ENCODE measurements at regions not wholly inside any gene's neighbourhood (a gene's known extent, or its start where the extent isn't known, plus 50 kb on each side); places are given as distances from the start of the nearest gene placed in this dataset.

DNA sequence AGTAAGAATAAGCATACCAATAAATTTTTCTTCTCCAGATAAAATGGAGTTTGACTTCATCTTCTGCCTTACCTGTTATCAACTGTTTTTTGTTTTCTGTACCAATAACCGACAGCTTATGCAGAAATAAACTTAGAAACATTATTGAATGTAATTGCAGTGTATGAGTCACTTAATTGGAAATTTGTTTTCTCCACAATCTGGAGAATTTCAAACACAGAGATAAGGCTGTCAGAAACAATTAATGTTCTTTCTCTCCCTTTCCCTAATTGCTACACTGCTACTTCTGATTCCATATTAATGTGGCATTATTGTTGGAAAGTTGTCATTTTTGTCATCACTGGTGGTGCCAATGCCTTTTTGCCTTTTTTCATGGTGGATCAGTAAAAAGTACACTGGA is 180.3 kb downstream of the SLCO4C1 start:
- WGBS (ENCODE audit: insufficient coverage, low coverage, missing lambda C conversion rate): 0% methylated on average over 1 of the region's 1 CpG
- Histone ChIP-seq H2AFZ (ENCODE audit: low read depth, low read length) (no peak overlapping the region), H3K9me1 (ENCODE audit: control insufficient read depth, insufficient read depth, low read length) (no peaks in the 10 kb centered on the region), H4K20me1 (replicated peaks; ENCODE audit: control insufficient read depth, insufficient read depth, low read length) (no peaks in the 10 kb centered on the region), H3K4me2 (ENCODE audit: insufficient read depth, low read length) (no peak overlapping the region), H3K36me3 (ENCODE audit: control insufficient read depth, insufficient read depth, low read length) (no peaks in the 10 kb centered on the region), H3K79me2 (ENCODE audit: control insufficient read depth, insufficient read depth, low read length) (no peaks in the 10 kb centered on the region), H3K4me1 (replicated peaks in 1 of 2; ENCODE audit: control insufficient read depth in 2 of 2, insufficient read depth in 2 of 2, low read length in 2 of 2) (no peaks in the 10 kb centered on the region), H3K27ac (ENCODE audit: extremely low read depth, low read depth, low read length) (no peak overlapping the region), H3K9ac (ENCODE audit: insufficient read depth in 1 of 2, low read depth in 2 of 2, low read length in 2 of 2) (no peak overlapping the region), H3K27me3 (ENCODE audit: control insufficient read depth in 2 of 2, insufficient read depth in 2 of 2, low read length in 2 of 2) (no peaks in the 10 kb centered on the region), H3K9me3 (replicated peaks; ENCODE audit: control insufficient read depth, insufficient read depth, low read depth, low read length) (no peaks in the 10 kb centered on the region), H3K4me3 (no peak overlapping the region)
- ATAC-seq (no peak), FAIRE-seq (no peak), DNase-seq (ENCODE audit: extremely low read depth in 1 of 4, low spot score in 3 of 4) (no peak)
- no TSS peak for BruUV-seq (replicated peaks)
- ChIA-PET POLR2A (no interaction called here), CTCF (ENCODE audit: low intra/inter-chr PET ratio) (no interaction called here)
- in situ Hi-C loops (cut with MboI): no loop called here
- intact Hi-C loops (cut with micrococcal nuclease): no loop called here
- no peak for TF ChIP-seq POLR3A (IDR thresholded peaks at IDR 0.05; ENCODE audit: borderline replicate concordance, extremely low read depth, insufficient read depth, insufficient read length)
- TF ChIP-seq CHD4 (IDR thresholded peaks at IDR 0.05; ENCODE audit: insufficient read depth, insufficient replicate concordance, low read depth, low read length, poor library complexity, severe bottlenecking): no peak
- no peak for TF ChIP-seq KDM5B (IDR thresholded peaks at IDR 0.05; ENCODE audit: insufficient replicate concordance, low read depth, low read length)
- TF ChIP-seq GABPB2 (CRISPR knock-in tag; conservative IDR thresholded peaks at IDR 0.05): no peak
- TF ChIP-seq MIER1 (IDR thresholded peaks at IDR 0.05; ENCODE audit: low read depth): no peak
- TF ChIP-seq, protein P1, sequence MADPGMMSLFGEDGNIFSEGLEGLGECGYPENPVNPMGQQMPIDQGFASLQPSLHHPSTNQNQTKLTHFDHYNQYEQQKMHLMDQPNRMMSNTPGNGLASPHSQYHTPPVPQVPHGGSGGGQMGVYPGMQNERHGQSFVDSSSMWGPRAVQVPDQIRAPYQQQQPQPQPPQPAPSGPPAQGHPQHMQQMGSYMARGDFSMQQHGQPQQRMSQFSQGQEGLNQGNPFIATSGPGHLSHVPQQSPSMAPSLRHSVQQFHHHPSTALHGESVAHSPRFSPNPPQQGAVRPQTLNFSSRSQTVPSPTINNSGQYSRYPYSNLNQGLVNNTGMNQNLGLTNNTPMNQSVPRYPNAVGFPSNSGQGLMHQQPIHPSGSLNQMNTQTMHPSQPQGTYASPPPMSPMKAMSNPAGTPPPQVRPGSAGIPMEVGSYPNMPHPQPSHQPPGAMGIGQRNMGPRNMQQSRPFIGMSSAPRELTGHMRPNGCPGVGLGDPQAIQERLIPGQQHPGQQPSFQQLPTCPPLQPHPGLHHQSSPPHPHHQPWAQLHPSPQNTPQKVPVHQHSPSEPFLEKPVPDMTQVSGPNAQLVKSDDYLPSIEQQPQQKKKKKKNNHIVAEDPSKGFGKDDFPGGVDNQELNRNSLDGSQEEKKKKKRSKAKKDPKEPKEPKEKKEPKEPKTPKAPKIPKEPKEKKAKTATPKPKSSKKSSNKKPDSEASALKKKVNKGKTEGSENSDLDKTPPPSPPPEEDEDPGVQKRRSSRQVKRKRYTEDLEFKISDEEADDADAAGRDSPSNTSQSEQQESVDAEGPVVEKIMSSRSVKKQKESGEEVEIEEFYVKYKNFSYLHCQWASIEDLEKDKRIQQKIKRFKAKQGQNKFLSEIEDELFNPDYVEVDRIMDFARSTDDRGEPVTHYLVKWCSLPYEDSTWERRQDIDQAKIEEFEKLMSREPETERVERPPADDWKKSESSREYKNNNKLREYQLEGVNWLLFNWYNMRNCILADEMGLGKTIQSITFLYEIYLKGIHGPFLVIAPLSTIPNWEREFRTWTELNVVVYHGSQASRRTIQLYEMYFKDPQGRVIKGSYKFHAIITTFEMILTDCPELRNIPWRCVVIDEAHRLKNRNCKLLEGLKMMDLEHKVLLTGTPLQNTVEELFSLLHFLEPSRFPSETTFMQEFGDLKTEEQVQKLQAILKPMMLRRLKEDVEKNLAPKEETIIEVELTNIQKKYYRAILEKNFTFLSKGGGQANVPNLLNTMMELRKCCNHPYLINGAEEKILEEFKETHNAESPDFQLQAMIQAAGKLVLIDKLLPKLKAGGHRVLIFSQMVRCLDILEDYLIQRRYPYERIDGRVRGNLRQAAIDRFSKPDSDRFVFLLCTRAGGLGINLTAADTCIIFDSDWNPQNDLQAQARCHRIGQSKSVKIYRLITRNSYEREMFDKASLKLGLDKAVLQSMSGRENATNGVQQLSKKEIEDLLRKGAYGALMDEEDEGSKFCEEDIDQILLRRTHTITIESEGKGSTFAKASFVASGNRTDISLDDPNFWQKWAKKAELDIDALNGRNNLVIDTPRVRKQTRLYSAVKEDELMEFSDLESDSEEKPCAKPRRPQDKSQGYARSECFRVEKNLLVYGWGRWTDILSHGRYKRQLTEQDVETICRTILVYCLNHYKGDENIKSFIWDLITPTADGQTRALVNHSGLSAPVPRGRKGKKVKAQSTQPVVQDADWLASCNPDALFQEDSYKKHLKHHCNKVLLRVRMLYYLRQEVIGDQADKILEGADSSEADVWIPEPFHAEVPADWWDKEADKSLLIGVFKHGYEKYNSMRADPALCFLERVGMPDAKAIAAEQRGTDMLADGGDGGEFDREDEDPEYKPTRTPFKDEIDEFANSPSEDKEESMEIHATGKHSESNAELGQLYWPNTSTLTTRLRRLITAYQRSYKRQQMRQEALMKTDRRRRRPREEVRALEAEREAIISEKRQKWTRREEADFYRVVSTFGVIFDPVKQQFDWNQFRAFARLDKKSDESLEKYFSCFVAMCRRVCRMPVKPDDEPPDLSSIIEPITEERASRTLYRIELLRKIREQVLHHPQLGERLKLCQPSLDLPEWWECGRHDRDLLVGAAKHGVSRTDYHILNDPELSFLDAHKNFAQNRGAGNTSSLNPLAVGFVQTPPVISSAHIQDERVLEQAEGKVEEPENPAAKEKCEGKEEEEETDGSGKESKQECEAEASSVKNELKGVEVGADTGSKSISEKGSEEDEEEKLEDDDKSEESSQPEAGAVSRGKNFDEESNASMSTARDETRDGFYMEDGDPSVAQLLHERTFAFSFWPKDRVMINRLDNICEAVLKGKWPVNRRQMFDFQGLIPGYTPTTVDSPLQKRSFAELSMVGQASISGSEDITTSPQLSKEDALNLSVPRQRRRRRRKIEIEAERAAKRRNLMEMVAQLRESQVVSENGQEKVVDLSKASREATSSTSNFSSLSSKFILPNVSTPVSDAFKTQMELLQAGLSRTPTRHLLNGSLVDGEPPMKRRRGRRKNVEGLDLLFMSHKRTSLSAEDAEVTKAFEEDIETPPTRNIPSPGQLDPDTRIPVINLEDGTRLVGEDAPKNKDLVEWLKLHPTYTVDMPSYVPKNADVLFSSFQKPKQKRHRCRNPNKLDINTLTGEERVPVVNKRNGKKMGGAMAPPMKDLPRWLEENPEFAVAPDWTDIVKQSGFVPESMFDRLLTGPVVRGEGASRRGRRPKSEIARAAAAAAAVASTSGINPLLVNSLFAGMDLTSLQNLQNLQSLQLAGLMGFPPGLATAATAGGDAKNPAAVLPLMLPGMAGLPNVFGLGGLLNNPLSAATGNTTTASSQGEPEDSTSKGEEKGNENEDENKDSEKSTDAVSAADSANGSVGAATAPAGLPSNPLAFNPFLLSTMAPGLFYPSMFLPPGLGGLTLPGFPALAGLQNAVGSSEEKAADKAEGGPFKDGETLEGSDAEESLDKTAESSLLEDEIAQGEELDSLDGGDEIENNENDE (IDR thresholded peaks at IDR 0.05; ENCODE audit: low read depth, low read length): no peak
- no peak for TF ChIP-seq ZNF282 (CRISPR knock-in tag; IDR thresholded peaks at IDR 0.05)
- TF ChIP-seq, protein P2, sequence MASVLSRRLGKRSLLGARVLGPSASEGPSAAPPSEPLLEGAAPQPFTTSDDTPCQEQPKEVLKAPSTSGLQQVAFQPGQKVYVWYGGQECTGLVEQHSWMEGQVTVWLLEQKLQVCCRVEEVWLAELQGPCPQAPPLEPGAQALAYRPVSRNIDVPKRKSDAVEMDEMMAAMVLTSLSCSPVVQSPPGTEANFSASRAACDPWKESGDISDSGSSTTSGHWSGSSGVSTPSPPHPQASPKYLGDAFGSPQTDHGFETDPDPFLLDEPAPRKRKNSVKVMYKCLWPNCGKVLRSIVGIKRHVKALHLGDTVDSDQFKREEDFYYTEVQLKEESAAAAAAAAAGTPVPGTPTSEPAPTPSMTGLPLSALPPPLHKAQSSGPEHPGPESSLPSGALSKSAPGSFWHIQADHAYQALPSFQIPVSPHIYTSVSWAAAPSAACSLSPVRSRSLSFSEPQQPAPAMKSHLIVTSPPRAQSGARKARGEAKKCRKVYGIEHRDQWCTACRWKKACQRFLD (CRISPR knock-in tag; IDR thresholded peaks at IDR 0.05): no peak
- no peak for TF ChIP-seq KLF6 (CRISPR knock-in tag; IDR thresholded peaks at IDR 0.05; ENCODE audit: borderline replicate concordance)
- TF ChIP-seq ILF3 (IDR thresholded peaks at IDR 0.05; ENCODE audit: borderline replicate concordance): no peak

All from K562 (cell line).